ENCODE measurements at regions not wholly inside any gene's neighbourhood (a gene's known extent, or its start where the extent isn't known, plus 50 kb on each side); places are given as distances from the start of the nearest gene placed in this dataset.

DNA sequence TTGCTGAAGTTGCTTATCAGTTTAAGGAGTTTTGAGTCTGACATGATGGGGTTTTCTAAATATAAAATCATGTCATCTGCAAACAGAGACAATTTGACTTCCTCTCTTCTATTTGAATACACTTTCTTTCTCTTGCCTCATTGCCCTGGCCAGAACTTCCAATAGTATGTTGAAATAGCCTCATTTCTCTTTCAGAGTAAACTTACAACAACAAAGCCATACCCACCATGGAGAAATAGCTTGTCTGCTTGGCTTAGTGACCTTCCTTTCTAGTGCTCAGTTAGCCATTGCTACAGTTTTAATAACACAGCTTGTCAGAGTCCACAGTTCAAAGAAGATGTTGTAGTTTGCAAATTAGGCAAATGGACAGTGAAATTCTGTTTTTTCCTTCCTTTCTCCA is 228.0 kb downstream of the ETAA1 start:
- no peak for DNase-seq (ENCODE audit: low spot score)

GRCh38 chr2:67625690-67626475 is 228.8 kb downstream of the ETAA1 start:
- DNase-seq (ENCODE audit: low spot score) = no peak

DNA sequence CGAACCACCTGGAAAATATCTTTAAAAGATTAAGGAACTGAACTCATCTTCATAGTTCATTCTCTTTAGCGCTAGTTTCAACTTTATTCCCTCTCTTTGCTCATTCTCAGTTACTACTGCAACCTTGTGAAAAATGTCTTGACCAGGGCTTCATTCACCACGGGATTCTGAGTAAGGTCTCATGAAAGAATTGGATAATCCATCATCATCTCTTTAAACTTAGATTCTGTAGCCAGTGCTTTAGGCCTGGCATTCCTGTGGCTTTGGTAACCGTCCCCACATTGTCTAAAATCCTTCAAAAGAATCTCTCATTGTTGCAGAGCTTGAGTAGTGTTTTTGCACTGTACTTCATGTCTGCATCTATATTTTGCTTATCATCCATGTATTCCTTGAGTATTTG is 229.5 kb downstream of the ETAA1 start:
- no peak for DNase-seq (ENCODE audit: low spot score)

GRCh38 chr2:67627456-67628207 is 230.5 kb downstream of the ETAA1 start:
- DNase-seq (ENCODE audit: low spot score) = no peak

DNA sequence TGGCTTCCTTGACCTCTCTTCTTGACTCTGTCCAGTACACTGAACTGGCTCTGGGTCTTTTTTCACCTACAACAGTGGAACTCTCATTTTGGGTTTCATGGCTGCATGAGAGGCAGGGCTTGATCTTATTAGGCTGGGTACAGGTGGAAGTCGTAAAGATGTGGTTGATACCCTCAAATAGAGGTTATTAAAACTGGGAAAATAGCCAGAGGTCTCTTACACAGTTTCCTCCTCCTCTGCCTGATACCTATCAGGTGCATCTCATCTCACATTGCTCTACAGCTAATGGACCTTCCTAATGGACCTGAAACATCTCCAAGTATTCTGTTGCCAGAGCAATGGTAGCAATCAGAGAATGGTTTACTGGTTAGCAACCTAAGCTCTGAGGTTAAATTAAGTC is 231.8 kb downstream of the ETAA1 start:
- DNase-seq (ENCODE audit: low spot score) = no peak

GRCh38 chr2:67631483-67631882 is 234.3 kb downstream of the ETAA1 start:
- no peak for DNase-seq (ENCODE audit: low spot score)

DNA sequence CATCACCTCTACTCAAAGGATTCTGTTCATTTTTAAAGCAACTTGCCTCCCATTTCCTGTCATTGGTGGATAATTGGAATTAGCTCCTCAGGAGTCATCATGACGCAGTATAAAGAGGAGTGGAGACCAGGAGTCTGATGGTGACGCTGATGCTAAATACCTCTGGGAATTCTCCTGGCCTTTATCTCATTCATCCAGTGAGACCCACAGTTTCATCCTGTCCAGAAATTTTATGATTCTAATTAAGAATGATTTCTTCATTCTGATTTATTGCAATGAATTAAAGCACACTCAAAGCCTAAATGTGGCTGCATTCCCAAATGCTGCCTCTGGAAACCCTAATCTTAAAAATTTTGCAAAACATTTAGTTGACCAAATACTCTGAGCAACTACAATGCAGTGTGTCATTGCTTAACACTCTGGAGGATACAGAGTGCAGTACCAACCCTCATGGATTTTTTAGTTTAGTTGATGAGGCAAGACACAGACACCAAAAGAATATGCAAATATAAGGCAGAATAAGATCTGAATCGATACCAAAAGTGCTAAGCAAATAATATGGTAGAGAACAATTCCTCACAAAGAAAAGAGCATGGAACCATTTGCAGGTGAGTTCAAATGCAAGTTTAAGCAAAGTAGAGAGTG is 236.2 kb downstream of the ETAA1 start:
- DNase-seq (ENCODE audit: low spot score) = no peak

DNA sequence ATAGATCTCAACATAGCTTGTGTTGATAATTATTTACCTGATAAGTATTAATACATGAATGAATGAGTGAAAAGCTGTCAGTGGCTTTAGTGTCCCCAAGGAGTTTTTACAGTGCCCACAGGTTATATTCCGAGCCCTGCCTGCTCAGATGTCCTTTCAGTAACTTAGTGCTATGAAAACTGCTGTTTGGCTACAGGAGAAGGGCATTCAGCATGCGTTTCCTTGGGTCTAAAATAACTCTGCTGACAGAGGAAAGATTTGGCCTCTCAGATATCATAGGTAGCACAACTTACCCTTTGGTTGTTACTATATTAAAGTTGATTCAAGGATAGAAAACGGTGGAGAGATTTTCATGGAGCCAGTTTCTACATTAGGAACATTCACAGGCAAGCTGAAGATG is 241.0 kb downstream of the ETAA1 start:
- DNase-seq (ENCODE audit: low spot score) = no peak

DNA sequence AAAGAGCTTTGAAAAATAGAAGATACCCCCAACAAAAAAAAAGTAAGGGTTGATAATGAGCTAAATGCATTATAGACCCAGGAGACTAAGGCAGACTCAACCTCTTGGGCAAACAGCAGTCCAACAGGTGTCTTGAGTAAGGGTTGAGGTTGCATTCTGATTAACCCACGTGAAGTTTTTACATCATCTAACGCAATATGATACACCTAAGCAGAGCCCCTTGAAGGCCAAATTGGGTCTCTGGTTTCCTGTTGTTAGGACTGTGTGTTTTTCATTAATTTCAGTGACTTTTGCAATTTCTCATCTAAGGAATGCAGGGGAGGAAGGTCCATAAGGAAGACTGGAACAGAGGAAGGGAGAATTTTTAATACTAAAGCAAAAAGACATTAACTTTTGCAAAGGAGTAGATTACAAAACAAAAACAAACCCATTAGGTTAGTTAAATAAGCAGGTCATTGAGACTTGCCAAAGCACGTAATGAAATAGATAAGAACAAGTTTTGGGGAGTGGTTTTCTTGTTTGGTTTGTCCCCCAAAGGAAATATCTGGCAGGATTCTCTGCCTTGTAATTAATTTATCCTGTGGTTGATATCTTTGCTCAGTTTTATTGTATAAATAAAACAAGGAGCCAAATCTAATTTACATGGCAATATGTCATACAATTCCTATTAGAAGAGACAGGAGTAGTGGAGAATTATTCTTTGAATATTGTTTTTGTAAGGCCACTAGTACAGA is 244.3 kb downstream of the ETAA1 start:
- DNase-seq (ENCODE audit: low spot score) = no peak

GRCh38 chr2:67642046-67642382 is 244.9 kb downstream of the ETAA1 start:
- DNase-seq (ENCODE audit: low spot score) = no peak

GRCh38 chr2:67642961-67643360 is 245.8 kb downstream of the ETAA1 start:
- DNase-seq (ENCODE audit: low spot score) = no peak

DNA sequence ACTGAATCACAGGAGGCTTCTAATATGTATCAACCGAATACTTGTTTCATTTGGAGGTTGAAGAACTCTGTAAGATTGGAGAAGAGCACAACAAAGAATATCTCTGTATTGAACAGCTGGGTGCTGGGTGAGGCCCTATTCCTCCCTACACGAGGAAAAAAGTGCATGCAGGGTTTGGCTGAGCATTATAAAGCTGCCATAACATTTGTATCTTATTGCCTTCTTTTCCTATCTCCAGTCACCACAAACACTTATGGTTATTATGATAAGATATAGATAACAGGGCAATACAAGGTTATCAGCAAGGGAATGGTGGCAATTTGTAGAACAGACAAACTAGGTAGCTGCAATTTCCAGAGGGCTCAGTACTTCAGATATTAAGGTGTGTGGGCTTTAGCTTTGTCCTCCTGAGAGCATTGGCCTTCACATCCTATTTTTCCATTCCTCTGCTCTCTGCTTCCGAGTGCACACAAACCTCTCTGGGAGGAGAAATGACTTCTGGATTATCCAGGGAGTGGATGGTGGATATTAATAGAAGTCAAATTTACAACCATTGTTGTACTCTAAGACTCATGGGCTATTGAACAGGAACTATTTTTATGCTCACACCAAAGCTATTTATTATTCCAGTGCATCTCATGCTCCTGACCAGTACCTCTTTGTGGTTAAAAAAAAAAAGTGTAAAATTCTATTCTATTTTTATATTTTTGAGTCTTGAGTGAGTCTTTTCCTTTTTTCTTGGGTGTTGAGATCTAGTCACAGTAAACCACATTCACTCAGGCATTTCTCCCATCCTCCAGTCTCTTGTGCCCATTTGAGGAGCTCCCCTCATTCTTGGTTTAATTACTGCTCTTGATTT is 248.4 kb downstream of the ETAA1 start:
- DNase-seq (ENCODE audit: low spot score) = no peak

- DNase-seq (ENCODE audit: low spot score) = no peak
Measured at GRCh38 chr2:67646714-67647333, 249.7 kb downstream of the ETAA1 start.

DNA sequence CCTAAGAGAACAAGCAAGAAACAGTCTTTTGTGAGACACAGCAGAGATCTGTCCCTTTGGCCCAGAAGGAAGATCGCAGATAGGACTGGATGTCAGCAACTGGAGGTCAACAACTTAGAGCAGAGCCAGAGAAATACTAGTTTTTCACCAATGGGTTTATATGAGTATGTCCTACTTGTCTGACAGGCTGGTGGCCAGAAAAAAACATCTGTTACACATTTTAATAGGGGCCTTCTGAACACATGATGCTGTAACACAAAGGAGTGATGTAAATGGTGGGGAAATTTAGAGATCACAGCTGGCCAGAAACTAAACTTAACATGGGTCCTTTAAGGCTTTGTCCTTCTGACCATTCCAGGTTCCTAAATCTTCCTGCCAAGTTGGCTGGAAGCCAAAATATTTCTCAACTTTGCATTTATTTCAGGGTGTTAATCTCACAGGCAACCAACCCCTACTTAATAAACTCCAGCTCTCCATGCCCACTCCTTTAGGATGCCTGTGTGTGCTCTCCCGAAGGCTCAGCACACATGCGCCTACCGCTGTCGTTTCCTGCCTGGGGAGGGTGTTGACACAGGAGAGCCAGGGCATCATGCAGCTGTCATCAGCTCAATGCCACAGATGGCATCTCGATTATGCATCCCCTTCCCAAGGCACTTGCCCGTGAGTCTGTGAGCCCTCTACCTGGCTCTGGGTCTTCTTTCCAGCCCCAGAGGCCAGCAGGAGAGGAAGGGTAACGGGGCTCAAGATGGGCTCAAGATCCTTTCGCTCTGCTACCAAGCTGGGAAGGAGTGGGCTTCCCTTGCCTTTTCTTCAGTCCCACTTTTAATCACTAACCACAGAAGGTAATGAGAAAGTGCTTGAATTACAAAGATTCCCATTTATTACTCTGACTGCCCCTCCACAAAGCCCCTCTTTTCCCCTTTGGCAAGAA is 252.5 kb downstream of the ETAA1 start:
- no peak for DNase-seq (ENCODE audit: low spot score)

DNA sequence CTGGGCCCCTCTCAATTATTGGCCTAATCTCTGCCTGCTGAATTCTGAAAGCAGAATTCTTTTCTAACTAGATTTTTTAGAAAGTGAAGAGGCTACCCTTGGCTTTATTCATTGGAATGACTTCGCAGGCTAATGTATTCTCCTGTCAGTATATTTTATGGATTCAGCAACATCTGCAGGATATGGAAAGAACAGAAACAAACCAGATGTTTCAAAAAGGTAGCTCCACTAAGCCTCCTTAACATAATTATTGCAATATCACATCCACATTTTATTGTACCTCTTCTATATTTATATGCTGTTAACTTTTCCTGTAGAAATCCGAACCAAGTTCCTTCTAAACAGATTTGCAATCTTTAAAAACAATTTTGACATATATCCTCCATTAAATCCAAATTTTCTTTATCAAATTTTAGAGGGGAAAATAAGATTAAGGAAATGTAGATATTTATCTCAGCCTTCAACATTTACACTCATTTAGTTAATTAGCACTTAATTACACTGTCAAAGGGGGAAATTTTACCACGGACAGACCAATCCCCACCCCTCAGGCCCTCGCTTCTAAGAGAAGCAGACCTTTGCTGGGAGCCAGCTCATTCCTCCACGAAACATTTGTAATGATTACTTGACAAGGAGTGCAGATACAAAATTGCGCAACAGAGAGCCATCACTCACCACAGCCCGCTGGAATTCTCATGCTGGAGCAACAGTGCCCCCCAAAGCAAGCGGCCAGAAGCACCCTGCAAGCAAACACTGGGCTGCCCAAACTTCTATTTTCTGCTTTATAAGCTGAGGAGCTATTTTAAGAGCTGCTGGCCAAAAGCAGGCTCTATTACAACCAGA is 253.4 kb downstream of the ETAA1 start:
- DNase-seq (ENCODE audit: low spot score) = peak; percentile 9

DNA sequence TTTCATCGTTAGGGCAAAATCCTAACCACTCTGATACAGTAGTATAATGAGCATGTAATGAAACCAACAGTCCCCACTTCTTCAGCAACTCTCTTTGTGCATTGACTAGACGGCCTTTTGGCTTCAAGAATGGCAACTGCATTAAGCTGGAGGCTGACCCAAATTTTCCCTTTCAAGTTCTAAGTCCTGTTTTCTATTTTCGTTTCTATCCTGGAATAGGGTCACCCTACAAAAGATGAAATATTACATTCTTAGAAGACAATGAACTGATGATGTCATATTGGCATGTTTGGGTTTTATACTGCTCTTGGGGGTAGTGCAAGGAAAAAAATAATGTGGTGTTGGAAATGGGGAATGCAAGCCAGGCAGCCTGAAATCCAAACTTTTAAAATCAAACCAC is 254.4 kb downstream of the ETAA1 start:
- DNase-seq (ENCODE audit: low spot score) = no peak

DNA sequence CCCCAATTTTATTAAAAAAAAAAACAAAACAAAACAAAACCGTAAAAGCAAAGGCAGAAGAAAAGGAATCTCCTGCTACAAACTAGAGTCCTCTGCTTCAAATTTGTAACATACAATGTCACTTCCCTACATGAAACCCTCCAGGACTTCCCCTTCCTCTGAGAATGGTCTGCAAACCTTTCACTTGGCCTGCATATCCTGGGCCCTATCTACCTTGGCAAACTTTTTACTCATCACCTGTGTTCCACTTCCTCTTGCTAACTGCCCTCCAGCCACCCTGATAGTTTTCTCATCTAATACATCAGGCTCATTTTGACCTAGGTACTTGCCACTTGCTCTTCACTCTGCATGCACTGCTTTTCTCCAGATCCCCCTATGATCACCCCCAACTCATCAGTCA is 255.5 kb downstream of the ETAA1 start:
- no peak for DNase-seq (ENCODE audit: low spot score)

DNA sequence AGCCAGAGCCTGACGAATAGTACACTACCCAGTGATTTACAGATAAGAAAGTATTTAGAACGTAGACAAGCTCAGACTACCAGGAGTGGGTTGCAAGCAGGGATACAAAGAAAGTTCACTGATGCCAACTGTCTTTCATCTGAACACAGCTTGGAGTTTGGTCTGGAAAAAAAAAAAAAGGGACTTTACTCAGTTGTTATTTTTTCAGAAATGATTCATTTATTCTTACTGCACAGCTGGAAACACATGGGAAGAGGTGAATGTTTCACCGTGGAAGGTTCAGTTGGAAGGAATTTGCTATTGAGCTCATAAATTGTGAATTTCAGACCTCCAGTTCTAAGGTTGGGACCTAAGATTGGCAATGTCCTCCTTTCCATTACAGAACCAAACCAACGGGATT is 259.7 kb downstream of the ETAA1 start:
- DNase-seq (ENCODE audit: low spot score) = no peak

DNA sequence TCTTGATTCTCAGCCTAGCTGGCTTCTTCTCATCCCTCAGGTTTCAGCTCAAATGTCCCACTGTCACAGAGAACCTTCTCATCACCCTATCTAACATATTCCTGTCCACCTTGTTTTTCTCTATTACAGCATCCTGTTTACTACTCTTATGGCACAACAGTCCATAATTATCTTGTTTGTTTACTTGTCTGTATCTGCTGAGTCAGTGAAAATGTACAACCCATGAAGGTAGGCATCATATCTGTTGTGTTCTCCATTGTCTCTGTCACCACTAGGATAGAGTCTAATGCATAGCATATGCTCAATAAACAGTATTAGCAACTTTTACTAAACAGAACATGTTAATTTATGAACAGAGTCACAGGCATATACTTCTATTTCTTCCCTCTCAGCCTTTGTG is 261.7 kb downstream of the ETAA1 start:
- no peak for DNase-seq (ENCODE audit: low spot score)

Measured in LoVo (cell line).